ENCODE measurements at regions not wholly inside any gene's neighbourhood (a gene's known extent, or its start where the extent isn't known, plus 50 kb on each side); places are given as distances from the start of the nearest gene placed in this dataset.

DNA sequence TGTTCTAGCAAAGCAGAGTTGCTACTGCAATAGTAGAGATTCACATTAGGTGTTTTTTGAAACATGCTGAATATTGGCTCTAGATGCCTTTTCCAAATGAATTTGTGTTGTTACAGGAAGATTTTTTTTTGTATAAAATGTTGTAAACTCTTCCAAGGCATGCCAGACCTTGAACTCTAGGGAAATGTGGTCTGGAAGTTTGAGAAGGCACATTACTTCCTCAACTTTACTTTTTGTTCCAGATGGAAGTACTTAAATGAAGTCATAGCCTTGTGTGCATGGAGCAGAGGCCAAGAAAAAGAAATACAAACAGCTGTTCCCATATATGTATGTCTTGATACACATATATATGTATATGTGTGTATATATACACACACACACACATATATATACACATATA is 585.7 kb upstream of the MARCKS start:
- no peak for DNase-seq (ENCODE audit: low read depth)
- no peak for TF ChIP-seq CTCF (IDR thresholded peaks at IDR 0.05; ENCODE audit: control insufficient read depth, extremely low read depth, insufficient read depth)
- no peak overlapping the region for H3K4me3 ChIP-seq (ENCODE audit: low read depth, low read length)

DNA sequence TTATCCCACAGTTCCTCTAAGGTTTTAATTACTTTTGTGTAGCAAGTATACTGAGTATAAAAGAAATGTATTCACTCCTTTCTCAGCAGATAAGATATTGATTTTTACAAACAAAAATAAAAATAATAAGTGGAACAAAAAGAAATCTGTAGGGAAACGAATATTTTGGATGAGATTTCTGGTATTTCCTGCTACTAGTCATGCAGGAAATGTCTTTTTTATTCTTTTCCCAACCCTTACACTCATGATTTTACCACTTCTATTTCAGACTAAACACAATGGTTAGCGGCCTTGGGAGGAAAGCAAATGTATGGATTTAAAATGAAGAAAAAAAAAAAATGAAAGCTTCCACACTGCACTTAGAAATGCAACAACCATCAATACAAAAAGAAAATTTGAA is 580.5 kb upstream of the MARCKS start:
- DNase-seq (ENCODE audit: low read depth) = no peak
- H3K4me3 ChIP-seq (ENCODE audit: low read depth, low read length) = no peak overlapping the region
- TF ChIP-seq CTCF (IDR thresholded peaks at IDR 0.05; ENCODE audit: control insufficient read depth, extremely low read depth, insufficient read depth) = no peak

DNA sequence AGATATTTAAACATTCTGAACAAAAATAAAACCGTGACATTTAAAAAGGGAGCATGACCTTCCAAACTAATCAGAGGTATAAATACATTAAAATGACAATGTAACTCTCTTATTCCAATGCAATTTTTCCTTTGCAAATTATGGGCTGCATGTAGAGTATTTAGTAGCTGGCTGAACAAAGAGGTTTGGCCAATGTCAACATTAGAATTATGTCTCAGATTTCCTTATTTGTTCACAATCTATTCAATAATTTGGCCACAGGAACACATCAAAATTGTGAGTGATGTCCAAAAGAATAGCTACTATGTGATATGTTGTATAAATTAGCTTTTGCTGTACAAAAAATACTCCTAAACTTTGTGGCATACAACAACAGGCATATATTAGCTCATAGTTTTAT is 580.0 kb upstream of the MARCKS start:
- no peak for DNase-seq (ENCODE audit: low read depth)
- no peak overlapping the region for H3K4me3 ChIP-seq (ENCODE audit: low read depth, low read length)
- no peak for TF ChIP-seq CTCF (IDR thresholded peaks at IDR 0.05; ENCODE audit: control insufficient read depth, extremely low read depth, insufficient read depth)

DNA sequence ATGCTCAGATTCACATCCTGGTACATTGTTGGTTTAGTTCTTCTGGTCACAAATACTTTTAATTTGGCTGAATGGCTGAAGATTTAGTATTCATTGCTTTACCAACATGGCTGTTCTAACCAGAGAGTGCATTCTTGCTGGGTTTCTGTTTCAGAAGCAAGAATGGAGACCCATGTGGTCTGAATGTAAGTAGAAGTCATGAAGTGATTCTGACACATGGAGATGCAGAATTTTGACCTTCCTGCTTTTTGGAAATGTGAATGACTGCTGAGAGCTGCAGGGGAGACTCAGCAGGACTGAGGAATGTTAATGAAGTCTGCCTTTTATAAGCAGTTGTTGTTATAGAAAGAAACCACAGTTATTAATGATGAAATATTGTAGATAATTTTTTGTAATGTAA is 576.1 kb upstream of the MARCKS start:
- TF ChIP-seq CTCF (IDR thresholded peaks at IDR 0.05; ENCODE audit: control insufficient read depth, extremely low read depth, insufficient read depth) = no peak
- H3K4me3 ChIP-seq (ENCODE audit: low read depth, low read length) = no peak overlapping the region
- DNase-seq (ENCODE audit: low read depth) = no peak

DNA sequence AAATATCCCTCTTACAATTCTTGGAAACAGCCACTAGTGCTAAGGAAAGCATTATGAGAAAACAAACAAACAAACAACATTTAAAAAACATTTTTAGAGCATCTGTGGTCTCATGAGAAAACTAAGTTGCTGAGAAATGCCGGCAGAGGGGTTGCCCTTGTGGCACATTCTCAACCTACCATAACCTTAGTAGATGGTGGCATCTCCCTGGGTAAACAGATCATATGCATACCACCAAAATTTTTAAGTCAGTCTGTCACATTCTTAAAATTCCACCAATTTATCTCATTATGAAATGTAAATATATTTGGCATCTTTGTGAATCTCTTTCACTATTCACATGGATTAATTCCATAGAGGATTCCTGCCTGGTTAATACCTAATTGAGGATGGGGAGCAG is 575.7 kb upstream of the MARCKS start:
- H3K4me3 ChIP-seq (ENCODE audit: low read depth, low read length) = no peak overlapping the region
- no peak for TF ChIP-seq CTCF (IDR thresholded peaks at IDR 0.05; ENCODE audit: control insufficient read depth, extremely low read depth, insufficient read depth)
- DNase-seq (ENCODE audit: low read depth) = no peak

DNA sequence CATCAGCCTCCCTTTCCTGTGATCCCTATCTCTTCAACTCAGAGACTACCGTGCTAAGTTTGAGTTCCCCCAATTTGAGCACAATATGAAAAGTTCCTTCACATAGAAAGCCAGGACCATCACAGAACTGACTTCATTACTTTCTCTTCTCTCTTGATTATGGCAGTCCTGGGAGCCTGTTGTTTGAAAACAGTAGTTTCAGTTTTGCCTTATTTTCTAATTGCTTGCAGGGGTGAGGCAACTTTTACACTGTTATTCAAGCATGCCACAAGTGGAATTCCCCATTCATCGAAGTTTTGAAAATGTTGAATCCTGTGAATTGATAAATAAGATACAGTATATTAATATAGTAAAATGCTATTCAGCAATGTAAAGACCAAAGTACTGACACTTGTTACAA is 569.7 kb upstream of the MARCKS start:
- H3K4me3 ChIP-seq (ENCODE audit: low read depth, low read length) = no peak overlapping the region
- TF ChIP-seq CTCF (IDR thresholded peaks at IDR 0.05; ENCODE audit: control insufficient read depth, extremely low read depth, insufficient read depth) = no peak
- no peak for DNase-seq (ENCODE audit: low read depth)

DNA sequence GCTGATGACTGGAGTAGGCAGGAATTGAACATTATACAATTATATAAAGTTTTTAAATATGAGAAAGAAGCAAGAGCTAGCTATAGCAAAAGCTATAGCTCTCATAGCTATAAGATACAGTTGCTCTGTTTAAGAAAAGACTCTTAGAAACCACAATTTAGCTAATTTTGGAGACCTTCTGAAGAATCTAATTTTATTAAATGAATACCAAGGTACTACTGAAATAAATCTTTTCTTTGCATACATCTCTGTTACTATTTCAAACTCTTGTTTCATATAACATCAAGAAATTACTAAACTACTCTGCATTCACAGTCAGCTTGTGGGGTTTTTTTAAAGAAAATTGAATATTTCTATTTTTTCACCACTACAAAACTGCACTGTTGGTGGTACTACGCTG is 568.7 kb upstream of the MARCKS start:
- no peak overlapping the region for H3K4me3 ChIP-seq (ENCODE audit: low read depth, low read length)
- TF ChIP-seq CTCF (IDR thresholded peaks at IDR 0.05; ENCODE audit: control insufficient read depth, extremely low read depth, insufficient read depth) = no peak
- DNase-seq (ENCODE audit: low read depth) = no peak
